ENCODE measurements at regions not wholly inside any gene's neighbourhood (a gene's known extent, or its start where the extent isn't known, plus 50 kb on each side); places are given as distances from the start of the nearest gene placed in this dataset.

DNA sequence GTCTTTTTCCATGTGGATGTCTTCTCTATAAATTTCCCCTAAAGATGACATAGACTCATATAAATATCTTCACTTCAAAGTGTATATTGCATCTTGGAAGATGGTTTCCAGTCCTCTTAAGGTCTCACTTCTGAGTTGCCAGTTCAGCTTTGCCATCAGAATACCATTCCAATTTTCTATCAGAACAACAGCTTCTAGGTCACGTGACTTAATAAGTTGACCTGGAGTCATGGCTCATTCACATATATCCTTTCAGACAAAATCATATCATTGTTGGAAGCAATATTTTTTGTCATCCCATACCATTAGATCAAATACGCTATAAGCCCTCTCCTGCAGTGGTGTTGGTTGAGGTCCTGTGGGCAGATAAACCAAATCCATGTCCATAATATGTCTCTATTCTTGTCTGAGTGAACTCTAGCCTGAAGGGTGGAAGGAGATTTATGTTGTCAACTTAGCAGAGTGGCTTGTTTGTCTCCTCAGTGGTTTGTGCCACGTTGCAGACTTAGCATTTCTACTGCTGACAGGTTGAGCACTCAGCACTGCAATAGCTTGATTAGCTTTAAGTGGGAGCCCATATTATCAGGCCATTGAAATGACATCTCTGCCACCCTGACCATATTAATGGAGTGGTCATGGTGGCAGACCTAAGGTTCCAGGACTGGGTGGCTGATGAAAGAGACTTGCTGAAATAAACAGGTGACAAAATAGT, 123.6 kb upstream of the PCDH17 start:
- POLR2A ChIA-PET: no interaction called here
- Histone ChIP-seq H3K27me3 (replicated peaks in 2 of 5; ENCODE audit: control insufficient read depth in 4 of 5, insufficient read depth in 5 of 5, low read length in 4 of 5) (no peaks in the 10 kb centered on the region), H3K4me3 (ENCODE audit: control insufficient read depth in 1 of 7, extremely low read depth in 1 of 7, insufficient read depth in 4 of 7, low read depth in 2 of 7, low read length in 6 of 7) (no peak overlapping the region), H3K27ac (ENCODE audit: insufficient read depth in 1 of 2, low read depth in 1 of 2, low read length in 2 of 2, poor library complexity in 1 of 2, severe bottlenecking in 2 of 2) (no peak overlapping the region), H3K9me3 (ENCODE audit: control extremely low read depth in 1 of 5, control insufficient read depth in 4 of 5, insufficient read depth in 2 of 5, low read depth in 1 of 5, low read length in 4 of 5) (no peaks in the 10 kb centered on the region), H3K4me1 (ENCODE audit: control extremely low read depth in 1 of 4, control insufficient read depth in 4 of 4, insufficient read depth in 4 of 4, low read length in 3 of 4) (no peaks in the 10 kb centered on the region), H3K36me3 (ENCODE audit: control insufficient read depth in 4 of 4, insufficient read depth in 4 of 4, low read length in 3 of 4) (no peaks in the 10 kb centered on the region)
- CTCF ChIA-PET: no interaction called here
- 14% methylated on average over 1 of the region's 3 CpGs for WGBS (ENCODE audit: insufficient coverage)
- no peak for DNase-seq

DNA sequence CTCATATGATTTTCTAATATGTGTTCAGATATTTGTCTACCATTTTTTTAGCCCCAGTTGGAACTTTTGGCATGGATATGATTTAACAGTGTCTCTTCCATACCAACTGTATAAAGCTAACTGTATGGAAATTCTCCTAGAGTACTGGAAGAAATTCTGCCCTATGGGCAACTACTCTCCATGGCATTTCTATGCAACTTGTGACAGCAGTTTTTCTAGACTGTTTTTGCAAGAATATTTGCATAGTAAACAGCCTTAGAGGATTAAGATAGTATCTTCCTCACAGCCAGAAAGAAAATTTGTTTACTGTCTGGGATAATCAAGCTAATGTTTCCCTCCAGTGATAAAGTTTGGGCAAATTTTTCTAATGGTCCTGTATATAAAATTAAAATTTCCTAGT, 119.9 kb upstream of the PCDH17 start:
- no peak for DNase-seq
- H3K9me3 ChIP-seq (ENCODE audit: control extremely low read depth in 1 of 5, control insufficient read depth in 4 of 5, insufficient read depth in 2 of 5, low read depth in 1 of 5, low read length in 4 of 5): no peaks in the 10 kb centered on the region
- POLR2A ChIA-PET: no interaction called here
- H3K4me3 ChIP-seq (ENCODE audit: control insufficient read depth in 1 of 7, extremely low read depth in 1 of 7, insufficient read depth in 4 of 7, low read depth in 2 of 7, low read length in 6 of 7): no peak overlapping the region
- H3K27me3 ChIP-seq (replicated peaks in 2 of 5; ENCODE audit: control insufficient read depth in 4 of 5, insufficient read depth in 5 of 5, low read length in 4 of 5): no peaks in the 10 kb centered on the region
- no peaks in the 10 kb centered on the region for H3K4me1 ChIP-seq (ENCODE audit: control extremely low read depth in 1 of 4, control insufficient read depth in 4 of 4, insufficient read depth in 4 of 4, low read length in 3 of 4)
- CTCF ChIA-PET: no interaction called here
- H3K36me3 ChIP-seq (ENCODE audit: control insufficient read depth in 4 of 4, insufficient read depth in 4 of 4, low read length in 3 of 4): no peaks in the 10 kb centered on the region
- H3K27ac ChIP-seq (ENCODE audit: insufficient read depth in 1 of 2, low read depth in 1 of 2, low read length in 2 of 2, poor library complexity in 1 of 2, severe bottlenecking in 2 of 2): no peak overlapping the region

DNA sequence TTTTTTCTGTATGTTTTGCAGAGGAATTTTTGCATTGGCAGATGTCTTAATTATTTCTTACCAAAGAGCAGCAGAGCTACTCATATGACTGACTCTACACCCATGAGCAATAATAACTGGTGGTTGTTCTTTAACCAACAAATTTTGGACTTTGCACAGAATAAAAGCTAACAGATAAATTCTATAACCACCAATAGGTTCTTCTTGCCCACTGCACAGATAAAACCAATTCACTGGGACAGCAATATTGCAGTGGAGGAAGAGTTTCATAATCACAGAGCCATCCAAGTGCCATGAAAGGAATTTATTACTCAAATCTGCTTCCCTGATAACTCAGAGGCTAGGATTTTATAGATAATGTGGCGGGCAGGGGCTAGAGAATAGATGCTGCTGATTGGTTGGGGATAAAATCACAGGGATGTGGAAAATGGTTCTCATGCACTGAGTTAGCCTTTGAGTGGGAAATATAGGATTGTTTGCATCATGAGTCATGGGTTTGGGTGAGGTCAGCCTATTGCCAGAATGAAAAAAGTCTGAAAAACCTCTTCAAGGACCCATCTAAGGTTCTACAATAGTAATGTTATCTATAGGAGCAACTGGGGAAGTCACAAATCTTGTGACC, 104.3 kb upstream of the PCDH17 start:
- Histone ChIP-seq H3K4me1 (ENCODE audit: control extremely low read depth in 1 of 4, control insufficient read depth in 4 of 4, insufficient read depth in 4 of 4, low read length in 3 of 4) (no peaks in the 10 kb centered on the region), H3K27me3 (replicated peaks in 2 of 5; ENCODE audit: control insufficient read depth in 4 of 5, insufficient read depth in 5 of 5, low read length in 4 of 5) (no peaks in the 10 kb centered on the region), H3K9me3 (ENCODE audit: control extremely low read depth in 1 of 5, control insufficient read depth in 4 of 5, insufficient read depth in 2 of 5, low read depth in 1 of 5, low read length in 4 of 5) (no peaks in the 10 kb centered on the region), H3K27ac (ENCODE audit: insufficient read depth in 1 of 2, low read depth in 1 of 2, low read length in 2 of 2, poor library complexity in 1 of 2, severe bottlenecking in 2 of 2) (no peak overlapping the region), H3K4me3 (ENCODE audit: control insufficient read depth in 1 of 7, extremely low read depth in 1 of 7, insufficient read depth in 4 of 7, low read depth in 2 of 7, low read length in 6 of 7) (no peak overlapping the region), H3K36me3 (ENCODE audit: control insufficient read depth in 4 of 4, insufficient read depth in 4 of 4, low read length in 3 of 4) (no peaks in the 10 kb centered on the region)
- 83% methylated on average over 1 of the region's 1 CpG for WGBS (ENCODE audit: insufficient coverage)
- DNase-seq: no peak
- POLR2A ChIA-PET: no interaction called here
- CTCF ChIA-PET: no interaction called here

DNA sequence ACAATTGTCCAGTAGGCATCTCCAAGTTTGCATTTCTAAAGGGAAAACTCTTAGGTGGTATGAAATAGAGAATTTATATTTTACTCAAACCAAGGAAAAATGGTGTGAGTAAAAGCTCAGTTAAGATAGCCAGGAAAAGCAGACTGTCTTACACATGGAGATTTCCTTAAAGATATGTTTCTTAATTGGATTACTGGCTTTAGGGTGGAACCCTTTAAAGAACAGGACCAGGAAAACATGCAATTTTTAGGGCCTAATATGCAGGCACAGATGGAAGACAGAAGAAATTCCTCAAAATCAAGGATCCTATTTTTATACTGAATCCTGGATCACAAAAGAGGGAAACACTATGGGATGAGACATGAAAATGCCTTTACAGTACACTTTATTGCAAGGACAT, 100.3 kb upstream of the PCDH17 start:
- no peak overlapping the region for H3K27ac ChIP-seq (ENCODE audit: insufficient read depth in 1 of 2, low read depth in 1 of 2, low read length in 2 of 2, poor library complexity in 1 of 2, severe bottlenecking in 2 of 2)
- H3K4me3 ChIP-seq (ENCODE audit: control insufficient read depth in 1 of 7, extremely low read depth in 1 of 7, insufficient read depth in 4 of 7, low read depth in 2 of 7, low read length in 6 of 7): no peak overlapping the region
- no peak for DNase-seq
- ChIA-PET CTCF (no interaction called here), POLR2A (no interaction called here)
- H3K4me1 ChIP-seq (ENCODE audit: control extremely low read depth in 1 of 4, control insufficient read depth in 4 of 4, insufficient read depth in 4 of 4, low read length in 3 of 4): no peaks in the 10 kb centered on the region
- H3K9me3 ChIP-seq (ENCODE audit: control extremely low read depth in 1 of 5, control insufficient read depth in 4 of 5, insufficient read depth in 2 of 5, low read depth in 1 of 5, low read length in 4 of 5): peaks cover 0 to 4% (median 0%) of the 10 kb centered on the region in 5 experiments
- no peaks in the 10 kb centered on the region for H3K27me3 ChIP-seq (replicated peaks in 2 of 5; ENCODE audit: control insufficient read depth in 4 of 5, insufficient read depth in 5 of 5, low read length in 4 of 5)
- H3K36me3 ChIP-seq (ENCODE audit: control insufficient read depth in 4 of 4, insufficient read depth in 4 of 4, low read length in 3 of 4): no peaks in the 10 kb centered on the region

DNA sequence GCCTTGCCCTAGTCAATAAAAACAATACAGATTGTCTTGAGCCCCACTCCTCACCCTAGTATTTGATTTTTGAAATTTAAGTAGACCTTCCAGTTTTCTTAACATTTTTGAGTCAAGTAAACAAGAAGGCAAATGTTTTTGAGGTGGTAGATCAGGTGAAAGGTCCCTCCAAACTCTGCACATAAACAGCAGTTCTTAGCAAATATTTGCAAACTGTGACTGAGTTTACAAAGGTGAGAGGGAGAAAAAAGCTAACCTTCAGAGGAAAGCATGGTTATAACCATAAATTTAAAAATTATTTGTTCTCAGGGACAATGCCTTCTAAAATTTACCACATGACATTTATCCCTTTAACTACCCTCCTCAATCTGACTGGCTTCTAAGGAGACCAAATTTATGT, 84.6 kb upstream of the PCDH17 start:
- H3K27ac ChIP-seq (ENCODE audit: insufficient read depth in 1 of 2, low read depth in 1 of 2, low read length in 2 of 2, poor library complexity in 1 of 2, severe bottlenecking in 2 of 2): no peak overlapping the region
- H3K4me3 ChIP-seq (ENCODE audit: control insufficient read depth in 1 of 7, extremely low read depth in 1 of 7, insufficient read depth in 4 of 7, low read depth in 2 of 7, low read length in 6 of 7): no peak overlapping the region
- H3K36me3 ChIP-seq (ENCODE audit: control insufficient read depth in 4 of 4, insufficient read depth in 4 of 4, low read length in 3 of 4): no peaks in the 10 kb centered on the region
- ChIA-PET POLR2A (no interaction called here), CTCF (no interaction called here)
- peaks cover 0 to 2% (median 0%) of the 10 kb centered on the region in 5 experiments for H3K27me3 ChIP-seq (replicated peaks in 2 of 5; ENCODE audit: control insufficient read depth in 4 of 5, insufficient read depth in 5 of 5, low read length in 4 of 5)
- H3K9me3 ChIP-seq (ENCODE audit: control extremely low read depth in 1 of 5, control insufficient read depth in 4 of 5, insufficient read depth in 2 of 5, low read depth in 1 of 5, low read length in 4 of 5): peaks cover 0 to 1% (median 0%) of the 10 kb centered on the region in 5 experiments
- no peaks in the 10 kb centered on the region for H3K4me1 ChIP-seq (ENCODE audit: control extremely low read depth in 1 of 4, control insufficient read depth in 4 of 4, insufficient read depth in 4 of 4, low read length in 3 of 4)
- DNase-seq: no peak

DNA sequence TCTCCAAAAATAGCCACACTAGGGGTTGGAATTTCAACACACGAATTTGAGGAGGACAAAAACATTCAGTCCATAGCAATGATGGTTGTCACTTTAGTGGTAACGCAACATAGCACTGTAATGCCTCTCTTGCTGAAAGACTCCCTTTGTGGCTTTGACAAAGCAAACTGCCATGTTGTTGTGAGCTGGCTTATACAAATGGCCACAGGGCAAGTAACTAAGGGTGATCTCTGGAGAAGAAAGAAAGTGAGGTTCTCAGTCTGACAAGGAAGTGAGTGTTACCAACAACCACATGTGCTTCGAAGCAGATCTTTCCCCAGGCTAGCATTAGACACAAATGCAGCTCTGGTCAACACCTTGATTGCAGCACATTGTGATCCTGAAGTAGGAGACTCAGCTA, 79.1 kb upstream of the PCDH17 start:
- H3K9me3 ChIP-seq (ENCODE audit: control extremely low read depth in 1 of 5, control insufficient read depth in 4 of 5, insufficient read depth in 2 of 5, low read depth in 1 of 5, low read length in 4 of 5): peaks cover 0 to 1% (median 0%) of the 10 kb centered on the region in 5 experiments
- no peak overlapping the region for H3K4me3 ChIP-seq (ENCODE audit: control insufficient read depth in 1 of 7, extremely low read depth in 1 of 7, insufficient read depth in 4 of 7, low read depth in 2 of 7, low read length in 6 of 7)
- no peaks in the 10 kb centered on the region for H3K4me1 ChIP-seq (ENCODE audit: control extremely low read depth in 1 of 4, control insufficient read depth in 4 of 4, insufficient read depth in 4 of 4, low read length in 3 of 4)
- WGBS (ENCODE audit: insufficient coverage): 83% methylated on average over 3 of the region's 3 CpGs
- ChIA-PET CTCF (no interaction called here), POLR2A (no interaction called here)
- no peaks in the 10 kb centered on the region for H3K36me3 ChIP-seq (ENCODE audit: control insufficient read depth in 4 of 4, insufficient read depth in 4 of 4, low read length in 3 of 4)
- DNase-seq: no peak
- no peak overlapping the region for H3K27ac ChIP-seq (ENCODE audit: insufficient read depth in 1 of 2, low read depth in 1 of 2, low read length in 2 of 2, poor library complexity in 1 of 2, severe bottlenecking in 2 of 2)
- no peaks in the 10 kb centered on the region for H3K27me3 ChIP-seq (replicated peaks in 2 of 5; ENCODE audit: control insufficient read depth in 4 of 5, insufficient read depth in 5 of 5, low read length in 4 of 5)

DNA sequence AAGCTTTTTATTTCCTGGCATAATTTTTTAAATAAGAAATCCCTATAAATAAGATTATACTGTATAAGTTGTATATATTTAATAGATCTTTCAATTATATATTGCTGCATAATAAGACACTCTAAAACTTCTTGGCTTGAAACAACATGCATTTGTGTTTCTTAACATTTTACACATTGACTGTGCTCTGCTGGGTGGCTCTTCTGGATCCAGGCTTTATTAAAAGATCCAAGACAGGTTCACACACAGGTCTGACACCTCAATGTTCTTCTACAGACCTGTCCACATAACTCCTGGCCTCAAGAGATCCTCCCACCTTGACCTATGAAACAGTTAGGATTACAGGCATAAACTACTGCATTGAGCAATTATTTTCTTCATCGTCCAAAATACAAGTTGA, 77.6 kb upstream of the PCDH17 start:
- POLR2A ChIA-PET: no interaction called here
- Histone ChIP-seq H3K4me1 (ENCODE audit: control extremely low read depth in 1 of 4, control insufficient read depth in 4 of 4, insufficient read depth in 4 of 4, low read length in 3 of 4) (no peaks in the 10 kb centered on the region), H3K36me3 (ENCODE audit: control insufficient read depth in 4 of 4, insufficient read depth in 4 of 4, low read length in 3 of 4) (no peaks in the 10 kb centered on the region)

More for the DNA sequence above, 77.6 kb upstream of the PCDH17 start:
- CTCF ChIA-PET: no interaction called here
- H3K27ac ChIP-seq (ENCODE audit: insufficient read depth in 1 of 2, low read depth in 1 of 2, low read length in 2 of 2, poor library complexity in 1 of 2, severe bottlenecking in 2 of 2): no peak overlapping the region
- H3K9me3 ChIP-seq (ENCODE audit: control extremely low read depth in 1 of 5, control insufficient read depth in 4 of 5, insufficient read depth in 2 of 5, low read depth in 1 of 5, low read length in 4 of 5): no peaks in the 10 kb centered on the region
- no peak overlapping the region for H3K4me3 ChIP-seq (ENCODE audit: control insufficient read depth in 1 of 7, extremely low read depth in 1 of 7, insufficient read depth in 4 of 7, low read depth in 2 of 7, low read length in 6 of 7)
- no CpG with 5 or more reads among the region's 1 CpG for WGBS (ENCODE audit: insufficient coverage)
- no peaks in the 10 kb centered on the region for H3K27me3 ChIP-seq (replicated peaks in 2 of 5; ENCODE audit: control insufficient read depth in 4 of 5, insufficient read depth in 5 of 5, low read length in 4 of 5)
- DNase-seq: no peak
